GM10248 (cell line): ENCODE measurements at regions not wholly inside any gene's neighbourhood (a gene's known extent, or its start where the extent isn't known, plus 50 kb on each side); places are given as distances from the start of the nearest gene placed in this dataset.

Experiments used
- CTCF ChIA-PET: fragments of 300-600 bp; sonication (Branson Sonifier 250); formaldehyde crosslinking; extraction: SDS; loops from one replicate; lab custom pipeline; 2021; ENCODE audit warnings: antibody characterized with exemption; lab: Yijun Ruan, JAX
- POLR2A ChIA-PET: fragments of 350-650 bp; sonication (Branson Sonifier 250); formaldehyde crosslinking; extraction: SDS; loops from one replicate; lab custom pipeline; 2020; ENCODE audit warnings: antibody characterized with exemption; lab: Yijun Ruan, JAX
- DNase-seq: peaks from one replicate; pipeline ENCODE4 v3.0.0; 2012; ENCODE audit errors: extremely low spot score
- CTCF ChIP-seq: IDR thresholded peaks from 2 replicates; pipeline ENCODE4 v1.5.1; 2012; ENCODE audit warnings: mild to moderate bottlenecking, low read depth; ENCODE audit errors: extremely low read depth, missing control alignments, control extremely low read depth

- DNase-seq = no peak
- CTCF ChIA-PET = interaction anchor here (0.8 to 1.4 kb wide), 2 partner anchors 224 to 544 kb away, joined by 3 read pairs; no protein-coding TSS in a partner anchor
- TF ChIP-seq CTCF = no peak
- POLR2A ChIA-PET = no interaction called here
Measured at GRCh38 chr7:17526621-17527020, 228.2 kb downstream of the AHR start.

- POLR2A ChIA-PET = no interaction called here
- no peak for TF ChIP-seq CTCF
- DNase-seq = no peak
- CTCF ChIA-PET = no interaction called here
Measured at GRCh38 chr7:17528636-17529035, 230.2 kb downstream of the AHR start.

GRCh38 chr7:17530244-17530643, 231.8 kb downstream of the AHR start:
- no peak for DNase-seq
- CTCF ChIA-PET = interaction anchor here (1.0 kb wide), 1 partner anchor 11 kb away, joined by 3 read pairs; no protein-coding TSS in a partner anchor
- TF ChIP-seq CTCF = no peak
- POLR2A ChIA-PET = no interaction called here

GRCh38 chr7:17530741-17531421, 232.4 kb downstream of the AHR start:
- TF ChIP-seq CTCF = peak; percentile 21
- CTCF ChIA-PET = interaction anchor here (0.8 to 1.6 kb wide), 10 partner anchors 11 to 548 kb away, joined by 3 to 8 read pairs (median 4); no protein-coding TSS in a partner anchor
- POLR2A ChIA-PET = no interaction called here
- peak; percentile 10 for DNase-seq

GRCh38 chr7:17532861-17533404, 234.5 kb downstream of the AHR start:
- POLR2A ChIA-PET = no interaction called here
- DNase-seq = no peak
- no peak for TF ChIP-seq CTCF
- CTCF ChIA-PET = interaction anchor here (1.2 kb wide), 1 partner anchor 14 kb away, joined by 5 read pairs; no protein-coding TSS in a partner anchor

GRCh38 chr7:17534348-17534747, 235.9 kb downstream of the AHR start:
- TF ChIP-seq CTCF = no peak
- POLR2A ChIA-PET = no interaction called here
- CTCF ChIA-PET = no interaction called here
- DNase-seq = no peak
